IPS DF 6.9 (cell line): ENCODE measurements at regions not wholly inside any gene's neighbourhood (a gene's known extent, or its start where the extent isn't known, plus 50 kb on each side); places are given as distances from the start of the nearest gene placed in this dataset.
"Not testable (repeated sequence)": the region's sequence is repeated elsewhere in the genome, so short reads cannot be mapped to it uniquely, and the experiment has no call there.

Source experiments
- DNase-seq: peaks from one replicate; pipeline ENCODE4 v3.0.0-alpha.2; 2013; ENCODE audit warnings: low read depth, low spot score
- H3K27ac ChIP-seq: one replicate; pipeline ENCODE4 v1.5.1; 2013; ENCODE audit warnings: low read length, control low read depth
- H3K27me3 ChIP-seq: 2 replicates; pipeline ENCODE4 v1.6.1; 2013; ENCODE audit warnings: mild to moderate bottlenecking, low read length; ENCODE audit not compliant: control insufficient read depth, insufficient read depth
- H3K36me3 ChIP-seq: 2 replicates; pipeline ENCODE4 v1.6.1; 2013; ENCODE audit warnings: low read length; ENCODE audit not compliant: control insufficient read depth, insufficient read depth
- H3K4me1 ChIP-seq: 2 replicates; pipeline ENCODE4 v1.6.1; 2013; ENCODE audit warnings: low read length; ENCODE audit not compliant: control insufficient read depth, insufficient read depth
- H3K4me3 ChIP-seq: 2 replicates; pipeline ENCODE4 v1.5.1; 2013; ENCODE audit warnings: mild to moderate bottlenecking, low read length
- H3K9me3 ChIP-seq: 2 replicates; pipeline ENCODE4 v1.6.1; 2013; ENCODE audit warnings: low read length, inconsistent platforms; ENCODE audit not compliant: control insufficient read depth, insufficient read depth
- WGBS: extraction: QIAGEN DNeasy Blood & Tissue Kit; methylation state at CpG from one replicate; pipeline ENCODE4 v1.1.7; 2013; ENCODE audit warnings: mixed read lengths, missing lambda C conversion rate; ENCODE audit not compliant: insufficient read length, insufficient coverage; 5-methylcytosine and 5-hydroxymethylcytosine counted together

DNA sequence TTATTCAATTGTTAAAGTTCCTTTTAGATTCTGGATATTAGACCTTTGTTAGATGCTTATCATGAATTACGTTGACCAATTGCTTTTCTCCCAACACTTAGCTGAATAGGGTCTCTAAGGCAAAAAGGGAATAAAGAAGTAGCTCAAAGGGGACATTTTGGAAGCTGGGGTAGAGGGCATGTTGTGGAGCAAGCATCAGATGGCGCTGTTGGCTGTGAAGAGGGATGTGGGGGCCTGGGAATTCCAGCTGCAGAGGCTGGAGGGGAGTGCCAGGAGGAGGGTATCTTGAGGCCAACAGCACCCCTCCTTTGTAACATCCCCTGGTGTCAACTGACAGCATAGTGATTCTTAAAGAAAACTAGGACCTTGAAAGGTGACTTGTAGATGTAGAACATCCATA is 198.2 kb downstream of the ADCYAP1 start:
- Histone ChIP-seq H3K4me3 (no peak overlapping the region), H3K4me1 (0 out of 2 replicates have a peak, but pooled peaks cover 1% of the 10 kb centered on the region), H3K36me3 (no peaks in the 10 kb centered on the region), H3K27me3 (no peaks in the 10 kb centered on the region), H3K9me3 (no peaks in the 10 kb centered on the region), H3K27ac (no peak overlapping the region)
- no CpG with 5 or more reads among the region's 2 CpGs for WGBS
- DNase-seq = no peak

DNA sequence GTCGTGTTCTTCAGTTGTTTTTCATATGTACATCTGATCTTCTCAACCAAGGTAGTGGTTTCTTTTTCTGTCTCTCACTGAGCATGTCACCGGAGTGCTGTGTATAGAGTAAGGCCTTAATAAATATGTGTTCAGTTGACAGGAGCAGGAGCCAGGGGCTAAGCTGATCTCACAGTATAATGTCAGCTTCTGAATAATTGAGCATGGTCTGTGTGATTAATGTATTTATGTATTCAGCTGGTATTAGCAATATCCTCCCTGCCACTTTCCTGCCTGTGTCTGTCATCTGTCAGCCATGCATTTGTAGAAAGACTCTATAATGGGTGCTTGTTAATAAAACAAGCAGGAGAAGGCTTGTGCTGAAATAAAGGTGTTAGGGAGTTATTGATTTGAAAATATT is 198.9 kb downstream of the ADCYAP1 start:
- DNase-seq = no peak
- no CpG with 5 or more reads among the region's 2 CpGs for WGBS

DNA sequence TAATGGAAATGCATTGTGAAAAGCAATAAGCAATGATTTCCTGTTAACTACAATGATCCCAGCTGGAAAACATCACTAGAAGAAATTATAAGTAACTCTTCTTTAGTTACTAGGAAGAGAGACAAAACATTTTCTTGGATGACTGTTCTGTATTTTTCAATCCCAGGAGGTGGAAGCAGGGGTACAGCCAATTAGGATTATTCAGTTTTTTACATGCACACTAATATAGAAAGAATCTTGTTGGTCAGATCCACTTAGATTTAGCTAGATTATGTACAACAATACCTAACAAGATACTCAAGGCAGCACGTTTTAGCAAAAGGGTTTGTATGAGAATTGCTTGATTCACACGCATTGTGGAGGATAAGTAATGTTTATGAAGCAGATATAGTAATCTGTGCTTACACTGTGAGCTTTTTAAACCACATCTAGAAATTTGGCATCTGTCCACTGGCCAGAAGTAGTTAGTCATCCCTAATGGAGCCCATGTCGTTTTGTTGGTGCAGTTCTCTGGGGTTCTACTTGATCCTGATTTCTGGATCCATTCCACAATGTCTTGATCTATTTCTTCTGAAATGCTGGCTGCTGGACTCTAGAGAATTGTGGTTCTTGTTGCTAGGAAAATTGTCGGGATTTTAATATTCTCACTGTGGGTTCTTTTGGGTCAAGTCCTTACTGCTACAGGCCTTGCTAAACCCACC is 199.7 kb downstream of the ADCYAP1 start:
- no peak for DNase-seq
- WGBS = no CpG with 5 or more reads among the region's 4 CpGs
- no peak overlapping the region for H3K27ac ChIP-seq

More for the DNA sequence above, 198.9 kb downstream of the ADCYAP1 start:
- Histone ChIP-seq H3K4me1 (0 out of 2 replicates have a peak, but pooled peaks cover 1% of the 10 kb centered on the region), H3K27ac (no peak overlapping the region), H3K4me3 (no peak overlapping the region), H3K9me3 (no peaks in the 10 kb centered on the region), H3K36me3 (no peaks in the 10 kb centered on the region), H3K27me3 (no peaks in the 10 kb centered on the region)

DNA sequence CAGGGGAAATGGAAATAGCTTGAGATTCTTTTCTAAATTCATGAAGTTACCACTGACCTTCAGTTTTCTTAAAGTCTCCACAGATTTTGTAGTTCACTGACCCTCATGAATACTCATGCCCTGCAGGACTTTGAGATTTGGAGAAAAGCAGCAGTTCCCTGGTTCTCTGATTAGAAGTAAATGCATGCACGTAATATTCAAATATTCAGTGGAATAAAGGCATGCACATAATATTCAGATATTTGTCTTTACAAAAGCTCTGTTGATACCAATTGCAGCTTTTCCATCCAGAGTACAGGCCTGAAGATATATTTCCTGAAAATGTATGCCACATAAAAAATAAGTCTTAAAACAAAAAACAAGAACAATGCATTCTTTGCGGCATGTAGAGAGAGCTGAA is 219.8 kb downstream of the ADCYAP1 start:
- no CpG with 5 or more reads among the region's 2 CpGs for WGBS
- no peaks in the 10 kb centered on the region for H3K27me3 ChIP-seq
- no peak overlapping the region for H3K4me3 ChIP-seq
- no peaks in the 10 kb centered on the region for H3K36me3 ChIP-seq
- H3K27ac ChIP-seq = no peak overlapping the region
- no peaks in the 10 kb centered on the region for H3K9me3 ChIP-seq
- no peak for DNase-seq
- H3K4me1 ChIP-seq = no peaks in the 10 kb centered on the region

More for the DNA sequence above, 199.7 kb downstream of the ADCYAP1 start:
- H3K4me3 ChIP-seq = no peak overlapping the region
- no peaks in the 10 kb centered on the region for H3K36me3 ChIP-seq
- no peaks in the 10 kb centered on the region for H3K9me3 ChIP-seq
- 0 out of 2 replicates have a peak, but pooled peaks cover 1% of the 10 kb centered on the region for H3K4me1 ChIP-seq
- H3K27me3 ChIP-seq = no peaks in the 10 kb centered on the region

DNA sequence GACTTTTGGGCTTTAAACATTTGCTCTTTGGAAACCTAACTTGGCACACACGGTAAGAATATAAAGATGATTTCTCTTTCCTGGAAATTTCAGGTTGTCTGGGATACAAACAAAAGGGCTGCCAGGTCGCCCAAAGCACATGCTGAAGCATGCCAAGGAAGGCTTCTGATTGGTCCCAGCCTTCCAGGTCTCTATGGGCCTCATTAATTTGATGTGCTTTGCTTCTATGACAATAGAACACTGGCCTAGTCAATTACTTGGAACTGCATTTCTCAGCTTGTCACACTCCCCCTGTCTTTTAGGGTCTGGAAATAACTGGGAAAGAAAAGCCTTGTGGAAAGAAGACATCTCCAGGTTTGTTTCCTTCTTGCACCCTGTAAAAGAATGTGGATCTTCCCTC is 228.9 kb downstream of the ADCYAP1 start:
- H3K27me3 ChIP-seq = no peaks in the 10 kb centered on the region
- no peak for DNase-seq
- WGBS = no CpG with 5 or more reads among the region's 2 CpGs
- H3K27ac ChIP-seq = no peak overlapping the region
- no peak overlapping the region for H3K4me3 ChIP-seq
- H3K9me3 ChIP-seq = no peaks in the 10 kb centered on the region
- no peaks in the 10 kb centered on the region for H3K4me1 ChIP-seq
- H3K36me3 ChIP-seq = no peaks in the 10 kb centered on the region

DNA sequence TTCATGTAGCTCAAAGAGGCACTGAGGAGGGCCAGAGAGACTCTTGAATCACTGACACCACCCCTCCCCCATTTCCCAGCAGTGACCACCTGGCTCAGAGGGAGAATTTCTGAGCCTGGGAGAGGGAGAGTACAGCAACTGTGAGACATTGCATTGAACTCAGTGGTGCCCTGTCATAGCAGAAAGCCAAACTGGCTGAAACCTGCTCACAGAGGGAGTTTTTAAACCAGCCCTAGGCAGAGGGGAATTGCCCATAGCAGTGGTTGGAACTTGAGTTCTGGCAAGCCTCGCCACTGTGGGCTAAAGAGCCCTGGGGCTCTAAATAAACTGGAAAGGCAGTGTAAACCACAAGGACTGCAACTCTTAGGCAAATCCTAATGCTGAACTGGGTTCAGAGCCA is 243.1 kb downstream of the ADCYAP1 start:
- no peak for DNase-seq
- WGBS = no CpG with 5 or more reads among the region's 1 CpG
- H3K27me3 ChIP-seq = no peaks in the 10 kb centered on the region
- no peak overlapping the region for H3K27ac ChIP-seq
- no peaks in the 10 kb centered on the region for H3K9me3 ChIP-seq
- no peak overlapping the region for H3K4me3 ChIP-seq
- no peaks in the 10 kb centered on the region for H3K36me3 ChIP-seq
- no peaks in the 10 kb centered on the region for H3K4me1 ChIP-seq

DNA sequence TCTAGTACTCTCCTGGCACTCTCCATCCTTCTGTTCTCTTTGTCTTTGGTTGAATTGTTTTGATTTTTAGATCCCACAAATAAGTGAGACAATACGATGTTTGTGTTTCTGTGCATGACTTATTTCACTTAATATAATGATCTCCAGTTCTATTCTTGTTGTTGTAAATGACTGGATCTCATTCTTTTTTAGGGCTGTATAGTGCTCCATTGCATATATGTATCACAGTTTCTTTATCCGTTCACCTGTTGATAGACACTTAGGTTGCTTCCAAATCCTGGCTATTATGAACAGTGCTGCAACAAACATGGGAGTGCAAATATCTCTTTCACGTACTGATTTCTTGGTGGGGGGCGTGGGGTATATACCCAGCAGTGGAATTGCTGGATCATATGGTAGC is 245.0 kb downstream of the ADCYAP1 start:
- Histone ChIP-seq H3K27ac (no peak overlapping the region), H3K4me3 (no peak overlapping the region), H3K4me1 (no peaks in the 10 kb centered on the region), H3K27me3 (no peaks in the 10 kb centered on the region), H3K9me3 (no peaks in the 10 kb centered on the region), H3K36me3 (no peaks in the 10 kb centered on the region)
- no peak for DNase-seq
- WGBS = no CpG with 5 or more reads among the region's 4 CpGs

DNA sequence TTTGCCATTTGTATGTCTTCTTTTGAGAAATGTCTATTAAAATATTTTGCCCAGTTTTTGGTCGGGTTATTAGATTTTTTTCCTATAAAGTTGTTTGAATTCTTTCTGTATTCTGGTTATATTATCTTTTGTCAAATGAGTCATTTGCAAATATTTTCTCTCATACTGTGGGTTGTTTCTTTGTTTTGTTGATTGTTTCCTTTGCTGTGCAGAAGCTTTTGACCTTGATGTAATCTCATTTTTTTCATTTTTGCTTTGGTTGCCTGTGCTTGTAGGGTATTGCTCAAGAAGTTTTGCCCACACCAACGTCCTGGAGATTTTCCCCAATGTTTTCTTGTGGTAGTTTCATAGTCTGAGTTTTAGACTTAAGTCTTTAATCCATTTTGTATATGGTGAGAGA is 245.7 kb downstream of the ADCYAP1 start:
- Histone ChIP-seq H3K9me3 (no peaks in the 10 kb centered on the region), H3K4me3 (no peak overlapping the region), H3K27me3 (no peaks in the 10 kb centered on the region; the same call in 1 of the 2 replicates), H3K27ac (no peak overlapping the region), H3K4me1 (no peaks in the 10 kb centered on the region), H3K36me3 (no peaks in the 10 kb centered on the region)
- no peak for DNase-seq
- WGBS = no CpG with 5 or more reads among the region's 2 CpGs

DNA sequence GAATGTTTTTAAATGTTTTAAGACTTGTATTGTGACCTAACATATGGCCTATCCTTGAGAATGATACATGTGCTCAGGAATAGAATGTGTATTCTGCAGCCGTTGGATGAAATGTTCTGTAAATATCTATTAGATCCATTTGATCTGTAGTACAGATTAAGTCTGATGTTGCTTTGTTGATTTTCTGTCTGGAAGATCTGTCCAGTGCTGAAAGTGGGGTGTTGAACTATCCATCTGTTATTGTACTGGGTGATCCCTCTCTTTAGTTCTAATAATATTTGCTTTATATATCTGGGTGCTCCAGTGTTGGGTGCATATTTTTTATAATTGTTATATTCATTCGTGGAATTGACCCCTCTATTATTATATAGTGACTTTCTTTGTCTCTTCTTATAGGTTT is 248.3 kb downstream of the ADCYAP1 start:
- H3K36me3 ChIP-seq, DNase-seq, H3K4me1 ChIP-seq, H3K4me3 ChIP-seq, H3K27me3 ChIP-seq, H3K9me3 ChIP-seq, H3K27ac ChIP-seq: not testable (repeated sequence)
- no CpG with 5 or more reads among the region's 2 CpGs for WGBS

DNA sequence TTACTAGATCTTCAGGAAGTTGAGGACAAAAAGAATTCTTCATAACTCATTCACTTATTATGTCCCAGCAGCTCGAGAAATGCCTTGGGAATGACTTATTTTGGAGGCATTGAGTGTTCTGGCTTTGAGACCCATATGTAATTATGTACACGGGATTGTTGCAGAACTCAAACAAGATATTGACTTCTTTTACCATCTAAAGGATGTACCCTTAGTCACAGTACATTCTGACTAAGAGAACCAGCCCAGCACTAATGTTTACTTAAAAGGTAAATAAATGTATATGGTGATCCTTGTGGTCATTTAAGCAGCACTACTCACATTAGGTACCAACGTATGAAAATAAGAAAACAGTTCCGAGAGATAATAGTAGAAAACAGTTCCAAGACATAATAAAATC is 268.9 kb downstream of the ADCYAP1 start:
- Histone ChIP-seq H3K4me3 (no peak overlapping the region), H3K9me3 (no peaks in the 10 kb centered on the region), H3K27ac (no peak overlapping the region), H3K36me3 (no peaks in the 10 kb centered on the region), H3K27me3 (no peaks in the 10 kb centered on the region), H3K4me1 (no peaks in the 10 kb centered on the region)
- no peak for DNase-seq
- no CpG with 5 or more reads among the region's 4 CpGs for WGBS

DNA sequence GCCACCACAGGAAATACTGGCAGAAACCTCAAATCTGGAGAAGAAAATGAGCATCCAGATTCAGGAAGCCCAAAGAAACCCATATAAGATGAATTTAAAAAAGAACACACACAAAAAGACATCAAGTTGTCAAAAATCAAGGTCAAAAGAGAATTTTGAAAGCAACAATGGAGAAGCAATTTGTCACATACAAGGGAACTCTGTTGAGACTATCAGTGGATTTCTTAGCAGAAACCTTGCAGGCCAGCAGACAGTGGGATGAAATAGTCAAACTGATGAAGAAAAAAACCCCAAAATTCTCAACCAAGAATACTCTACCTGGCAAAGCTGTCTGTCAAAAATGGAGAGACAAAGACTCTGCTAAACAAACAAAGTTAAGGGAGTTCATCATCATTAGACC is 272.6 kb downstream of the ADCYAP1 start:
- Histone ChIP-seq H3K4me3 (no peak overlapping the region), H3K27ac (no peak overlapping the region)
- no peak for DNase-seq

More for the DNA sequence above, 272.6 kb downstream of the ADCYAP1 start:
- no peaks in the 10 kb centered on the region for H3K36me3 ChIP-seq
- H3K9me3 ChIP-seq = no peaks in the 10 kb centered on the region
- H3K27me3 ChIP-seq = no peaks in the 10 kb centered on the region
- H3K4me1 ChIP-seq = no peaks in the 10 kb centered on the region
